HEK293 (cell line): ENCODE measurements at regions not wholly inside any gene's neighbourhood (a gene's known extent, or its start where the extent isn't known, plus 50 kb on each side); places are given as distances from the start of the nearest gene placed in this dataset.

Source experiments
- CTCF ChIA-PET: fragments of 350-600 bp; formaldehyde crosslinking; extraction: SDS; loops from one replicate; lab custom pipeline; 2021; ENCODE audit warnings: antibody characterized with exemption; lab: Yijun Ruan, JAX
- POLR2A ChIA-PET: fragments of 300-600 bp; formaldehyde crosslinking; extraction: SDS; loops from one replicate; lab custom pipeline; 2020; ENCODE audit warnings: antibody characterized with exemption, inconsistent platforms; lab: Yijun Ruan, JAX
- H3K27ac ChIP-seq: fragments of 200-500 bp; sonication (Bioruptor generic); 2 replicates; pipeline ENCODE4 v1.5.1; 2014; ENCODE audit warnings: low read depth, low read length, control low read depth, inconsistent platforms; ENCODE audit errors: extremely low read depth
- H3K36me3 ChIP-seq, 2 experiments: fragments of 200-500 bp in 1 of 2; sonication (Bioruptor generic) in 1 of 2; 1 replicate in 1 of 2; 2 replicates in 1 of 2; pipeline ENCODE4 v1.5.1; 2014 to 2017; ENCODE audit warnings: inconsistent platforms in 2 of 2, low read length in 2 of 2; ENCODE audit not compliant: control insufficient read depth in 2 of 2, insufficient read depth in 1 of 2
- H3K4me1 ChIP-seq: fragments of 200-500 bp; sonication (Bioruptor generic); 2 replicates; pipeline ENCODE4 v1.5.1; 2014; ENCODE audit warnings: mild to moderate bottlenecking, low read length, inconsistent platforms; ENCODE audit not compliant: control insufficient read depth, insufficient read depth
- H3K4me3 ChIP-seq: 2 replicates; pipeline ENCODE4 v1.5.1; 2011; ENCODE audit warnings: low read depth, mild to moderate bottlenecking, control low read depth, low read length, moderate library complexity
- H3K9me3 ChIP-seq: fragments of 200-500 bp; sonication (Bioruptor generic); 2 replicates; pipeline ENCODE4 v1.5.1; 2014; ENCODE audit warnings: low read depth, low read length, inconsistent platforms; ENCODE audit not compliant: control insufficient read depth, insufficient read depth
- BCL11A ChIP-seq: fragments of 450-650 bp; formaldehyde crosslinking; IDR thresholded peaks from 2 replicates; pipeline ENCODE4 v1.5.1; 2016; ENCODE audit warnings: low read depth, missing biosample characterization, missing genetic modification characterization
- GLIS1 ChIP-seq: fragments of 450-650 bp; formaldehyde crosslinking; IDR thresholded peaks from 2 replicates; pipeline ENCODE4 v1.5.1; 2016; ENCODE audit warnings: missing biosample characterization, missing genetic modification characterization
- HOXD13 ChIP-seq: sonication (generic); formaldehyde crosslinking; IDR thresholded peaks from 2 replicates; pipeline ENCODE4 v1.8.0; 2022; ENCODE audit warnings: missing genetic modification reagents, borderline replicate concordance
- KLF10 ChIP-seq: fragments of 450-650 bp; IDR thresholded peaks from 2 replicates; pipeline ENCODE4 v1.5.1; 2018; ENCODE audit warnings: missing biosample characterization, mild to moderate bottlenecking, missing genetic modification characterization
- KLF8 ChIP-seq: fragments of 450-650 bp; formaldehyde crosslinking; IDR thresholded peaks from 2 replicates; pipeline ENCODE4 v1.5.1; 2016; ENCODE audit warnings: missing biosample characterization, missing genetic modification characterization
- SP7 ChIP-seq: fragments of 450-650 bp; formaldehyde crosslinking; IDR thresholded peaks from 2 replicates; pipeline ENCODE4 v1.5.1; 2016; ENCODE audit warnings: missing biosample characterization, missing genetic modification characterization
- ZBTB17 ChIP-seq: fragments of 450-650 bp; formaldehyde crosslinking; IDR thresholded peaks from 2 replicates; pipeline ENCODE4 v1.5.1; 2016; ENCODE audit warnings: missing biosample characterization, missing genetic modification characterization
- ZBTB20 ChIP-seq: fragments of 450-650 bp; formaldehyde crosslinking; IDR thresholded peaks from 2 replicates; pipeline ENCODE4 v1.5.1; 2016; ENCODE audit warnings: missing biosample characterization, missing genetic modification characterization
- ZBTB48 ChIP-seq: fragments of 450-650 bp; formaldehyde crosslinking; IDR thresholded peaks from 2 replicates; pipeline ENCODE4 v1.5.1; 2016; ENCODE audit warnings: missing biosample characterization, missing genetic modification characterization
- ZFP69B ChIP-seq: fragments of 450-650 bp; formaldehyde crosslinking; IDR thresholded peaks from 2 replicates; pipeline ENCODE4 v1.5.1; 2016; ENCODE audit warnings: missing biosample characterization, missing genetic modification characterization
- ZNF133 ChIP-seq: fragments of 450-650 bp; formaldehyde crosslinking; IDR thresholded peaks from 2 replicates; pipeline ENCODE4 v1.5.1; 2016; ENCODE audit warnings: missing biosample characterization, missing genetic modification characterization
- ZNF239 ChIP-seq: fragments of 450-650 bp; formaldehyde crosslinking; IDR thresholded peaks from 2 replicates; pipeline ENCODE4 v1.5.1; 2016; ENCODE audit warnings: missing biosample characterization, missing genetic modification characterization
- ZNF248 ChIP-seq: fragments of 450-650 bp; formaldehyde crosslinking; IDR thresholded peaks from 2 replicates; pipeline ENCODE4 v1.5.1; 2017; ENCODE audit warnings: missing biosample characterization, missing genetic modification characterization
- ZNF302 ChIP-seq: fragments of 450-650 bp; formaldehyde crosslinking; IDR thresholded peaks from 2 replicates; pipeline ENCODE4 v1.5.1; 2016; ENCODE audit warnings: missing biosample characterization, missing genetic modification characterization, low read depth
- ZNF341 ChIP-seq: fragments of 450-650 bp; formaldehyde crosslinking; IDR thresholded peaks from 2 replicates; pipeline ENCODE4; 2016; ENCODE audit warnings: low read depth, missing biosample characterization, missing genetic modification characterization
- ZNF423 ChIP-seq: fragments of 450-650 bp; formaldehyde crosslinking; IDR thresholded peaks from 2 replicates; pipeline ENCODE4 v1.5.1; 2016; ENCODE audit warnings: missing biosample characterization, missing genetic modification characterization
- ZNF510 ChIP-seq: fragments of 450-650 bp; formaldehyde crosslinking; IDR thresholded peaks from 2 replicates; pipeline ENCODE4 v1.5.1; 2018; ENCODE audit warnings: mild to moderate bottlenecking, missing genetic modification characterization, missing biosample characterization; ENCODE audit not compliant: insufficient replicate concordance
- ZNF544 ChIP-seq: fragments of 450-650 bp; formaldehyde crosslinking; IDR thresholded peaks from 2 replicates; pipeline ENCODE4 v1.5.0; 2017; ENCODE audit warnings: missing biosample characterization, missing genetic modification characterization
- ZNF596 ChIP-seq: fragments of 450-650 bp; IDR thresholded peaks from 2 replicates; pipeline ENCODE4 v1.5.0; 2018; ENCODE audit warnings: missing biosample characterization, mild to moderate bottlenecking, missing genetic modification characterization, moderate library complexity
- ZNF624 ChIP-seq: fragments of 450-650 bp; formaldehyde crosslinking; IDR thresholded peaks from 2 replicates; pipeline ENCODE4 v1.5.1; 2017; ENCODE audit warnings: missing biosample characterization, missing genetic modification characterization
- ZSCAN16 ChIP-seq: fragments of 450-650 bp; formaldehyde crosslinking; IDR thresholded peaks from 2 replicates; pipeline ENCODE4 v1.5.1; 2016; ENCODE audit warnings: missing biosample characterization, missing genetic modification characterization
- TF ChIP-seq, protein P1 (sequence below): fragments of 450-650 bp; formaldehyde crosslinking; IDR thresholded peaks from 2 replicates; pipeline ENCODE4 v1.5.1; 2016; ENCODE audit warnings: missing biosample characterization, missing genetic modification characterization, low read depth
- TF ChIP-seq, protein P2 (sequence below): fragments of 450-650 bp; formaldehyde crosslinking; IDR thresholded peaks from 2 replicates; pipeline ENCODE4 v1.5.1; 2016; ENCODE audit warnings: missing biosample characterization, missing genetic modification characterization
- TF ChIP-seq, protein P3 (sequence below): fragments of 450-650 bp; formaldehyde crosslinking; IDR thresholded peaks from 2 replicates; pipeline ENCODE4 v1.5.1; 2016; ENCODE audit warnings: missing biosample characterization, missing genetic modification characterization

DNA sequence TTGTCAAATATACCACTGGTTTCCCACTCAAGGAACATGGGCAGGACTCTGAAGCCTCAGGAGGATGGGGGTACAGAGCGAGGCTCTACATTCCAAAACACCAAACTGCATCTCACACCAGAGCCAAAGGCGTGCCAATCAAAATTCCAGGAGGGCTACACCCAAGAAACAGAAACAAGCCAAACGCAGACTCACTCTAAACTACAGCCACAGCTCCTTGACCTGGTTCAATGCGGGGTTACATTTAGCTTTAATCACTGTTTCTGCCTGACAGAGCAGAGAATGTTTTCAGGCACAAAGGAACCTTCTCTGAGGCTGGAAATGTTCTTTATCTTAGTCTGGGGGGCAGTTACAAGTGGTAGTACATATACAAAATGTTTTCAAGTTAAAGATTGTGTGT is 2121.5 kb upstream of the AGA start (continued):
- no peak for TF ChIP-seq ZFP69B (tag by site-specific recombination)
- TF ChIP-seq, protein P1, sequence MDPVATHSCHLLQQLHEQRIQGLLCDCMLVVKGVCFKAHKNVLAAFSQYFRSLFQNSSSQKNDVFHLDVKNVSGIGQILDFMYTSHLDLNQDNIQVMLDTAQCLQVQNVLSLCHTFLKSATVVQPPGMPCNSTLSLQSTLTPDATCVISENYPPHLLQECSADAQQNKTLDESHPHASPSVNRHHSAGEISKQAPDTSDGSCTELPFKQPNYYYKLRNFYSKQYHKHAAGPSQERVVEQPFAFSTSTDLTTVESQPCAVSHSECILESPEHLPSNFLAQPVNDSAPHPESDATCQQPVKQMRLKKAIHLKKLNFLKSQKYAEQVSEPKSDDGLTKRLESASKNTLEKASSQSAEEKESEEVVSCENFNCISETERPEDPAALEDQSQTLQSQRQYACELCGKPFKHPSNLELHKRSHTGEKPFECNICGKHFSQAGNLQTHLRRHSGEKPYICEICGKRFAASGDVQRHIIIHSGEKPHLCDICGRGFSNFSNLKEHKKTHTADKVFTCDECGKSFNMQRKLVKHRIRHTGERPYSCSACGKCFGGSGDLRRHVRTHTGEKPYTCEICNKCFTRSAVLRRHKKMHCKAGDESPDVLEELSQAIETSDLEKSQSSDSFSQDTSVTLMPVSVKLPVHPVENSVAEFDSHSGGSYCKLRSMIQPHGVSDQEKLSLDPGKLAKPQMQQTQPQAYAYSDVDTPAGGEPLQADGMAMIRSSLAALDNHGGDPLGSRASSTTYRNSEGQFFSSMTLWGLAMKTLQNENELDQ = no peak
- TF ChIP-seq ZBTB20 (tag by site-specific recombination) = no peak

DNA sequence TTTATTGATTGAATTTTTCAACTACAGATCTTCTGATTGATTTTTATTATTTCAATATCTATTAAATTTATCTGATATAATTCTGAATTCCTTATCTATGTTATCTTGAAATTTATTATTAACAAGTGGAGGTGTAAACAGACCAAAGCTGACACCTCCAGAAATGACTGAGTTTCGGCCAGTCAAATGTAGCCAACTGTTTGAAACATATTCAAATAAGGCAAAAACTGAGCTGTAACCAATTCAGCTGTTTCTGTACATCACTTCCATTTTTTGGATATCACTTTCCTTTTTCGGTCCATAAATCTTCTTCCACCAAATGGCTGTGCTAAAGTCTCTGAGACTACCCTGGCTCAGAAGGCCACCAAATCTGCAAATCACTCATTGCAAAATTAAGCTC is 2127.3 kb upstream of the AGA start:
- no peaks in the 10 kb centered on the region for H3K36me3 ChIP-seq
- POLR2A ChIA-PET = no interaction called here
- H3K4me3 ChIP-seq = no peak overlapping the region
- H3K9me3 ChIP-seq = no peaks in the 10 kb centered on the region
- H3K27ac ChIP-seq = no peak overlapping the region
- CTCF ChIA-PET = interaction anchor here (0.6 kb wide), 1 partner anchor 29 kb away, joined by 3 read pairs; no protein-coding TSS in a partner anchor
- no peak for TF ChIP-seq ZNF510 (tag by site-specific recombination)
- TF ChIP-seq SP7 = no peak
- no peak for TF ChIP-seq HOXD13
- TF ChIP-seq ZNF302 = no peak
- no peak for TF ChIP-seq ZNF423 (tag by site-specific recombination)
- TF ChIP-seq ZBTB17 (tag by site-specific recombination) = no peak
- no peak for TF ChIP-seq ZNF248
- no peak for TF ChIP-seq GLIS1 (tag by site-specific recombination)
- no peak for TF ChIP-seq KLF10 (tag by site-specific recombination)
- TF ChIP-seq ZNF341 (tag by site-specific recombination) = no peak
- TF ChIP-seq ZNF596 = no peak
- TF ChIP-seq ZSCAN16 (tag by site-specific recombination) = no peak
- no peak for TF ChIP-seq BCL11A
- no peak for TF ChIP-seq ZNF239 (tag by site-specific recombination)
- TF ChIP-seq ZNF133 (tag by site-specific recombination) = no peak
- TF ChIP-seq KLF8 (tag by site-specific recombination) = no peak
- H3K4me1 ChIP-seq = no peaks in the 10 kb centered on the region

DNA sequence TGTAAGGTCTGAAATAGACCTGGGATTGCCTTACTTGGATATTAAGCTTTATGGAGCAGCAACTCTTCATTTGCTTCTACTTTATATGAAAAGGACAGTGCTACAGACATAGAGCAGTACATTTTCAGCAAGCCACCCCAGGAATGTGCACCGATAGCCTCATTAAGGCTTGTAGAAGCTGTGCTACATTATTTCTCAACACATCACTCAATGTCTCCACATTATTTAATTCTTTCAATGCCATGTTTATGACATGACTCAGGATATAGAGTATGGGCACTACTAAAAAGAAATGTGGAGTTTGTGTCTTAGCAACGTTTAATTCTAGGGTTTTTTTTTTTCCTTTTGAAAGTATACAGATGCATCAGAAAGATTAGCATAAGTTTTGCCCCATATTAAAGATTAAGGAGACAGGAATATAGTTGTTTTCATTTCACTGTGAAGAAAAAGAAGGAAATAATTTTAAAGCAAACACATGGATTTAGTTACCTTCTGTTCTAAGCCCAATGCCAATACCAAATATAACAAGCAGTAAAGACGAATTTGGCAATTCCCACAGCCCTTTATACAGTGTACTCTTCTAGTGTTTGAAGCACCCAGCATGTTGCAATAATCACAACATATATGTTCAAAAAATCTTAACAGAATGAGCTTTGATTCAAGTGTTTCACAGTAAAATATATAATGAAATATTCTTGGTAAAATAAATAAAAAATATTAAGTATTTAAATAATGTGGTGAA is 2140.1 kb upstream of the AGA start:
- H3K4me1 ChIP-seq = no peaks in the 10 kb centered on the region
- ChIA-PET POLR2A (no interaction called here), CTCF (no interaction called here)
- no peak overlapping the region for H3K27ac ChIP-seq
- no peaks in the 10 kb centered on the region for H3K36me3 ChIP-seq
- TF ChIP-seq ZBTB48 (no peak), ZNF544 (no peak), ZNF624 (tag by site-specific recombination) (no peak)
- no peaks in the 10 kb centered on the region for H3K9me3 ChIP-seq
- no peak overlapping the region for H3K4me3 ChIP-seq

DNA sequence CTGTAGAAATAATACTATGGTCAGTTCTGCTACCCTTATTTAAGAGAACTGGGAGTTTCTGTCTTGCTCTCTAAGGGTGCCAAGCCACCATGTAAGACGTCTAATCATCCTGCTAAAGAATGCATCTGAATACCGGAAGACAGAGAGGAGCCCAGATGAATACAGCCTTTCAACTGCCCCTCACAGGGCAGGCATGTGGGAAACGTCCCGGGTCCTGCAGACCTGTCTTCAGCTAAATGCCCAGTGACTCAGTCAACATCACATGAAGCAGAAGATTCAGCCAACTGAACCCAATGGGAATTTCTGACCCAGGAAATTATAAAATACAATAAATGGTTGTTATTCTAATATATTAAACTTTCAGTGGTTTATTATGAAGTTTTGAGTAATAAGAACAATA is 2141.0 kb upstream of the AGA start:
- CTCF ChIA-PET = no interaction called here
- Histone ChIP-seq H3K9me3 (no peaks in the 10 kb centered on the region), H3K4me3 (no peak overlapping the region), H3K27ac (no peak overlapping the region), H3K4me1 (no peaks in the 10 kb centered on the region), H3K36me3 (no peaks in the 10 kb centered on the region)
- POLR2A ChIA-PET = no interaction called here
- TF ChIP-seq, protein P2, sequence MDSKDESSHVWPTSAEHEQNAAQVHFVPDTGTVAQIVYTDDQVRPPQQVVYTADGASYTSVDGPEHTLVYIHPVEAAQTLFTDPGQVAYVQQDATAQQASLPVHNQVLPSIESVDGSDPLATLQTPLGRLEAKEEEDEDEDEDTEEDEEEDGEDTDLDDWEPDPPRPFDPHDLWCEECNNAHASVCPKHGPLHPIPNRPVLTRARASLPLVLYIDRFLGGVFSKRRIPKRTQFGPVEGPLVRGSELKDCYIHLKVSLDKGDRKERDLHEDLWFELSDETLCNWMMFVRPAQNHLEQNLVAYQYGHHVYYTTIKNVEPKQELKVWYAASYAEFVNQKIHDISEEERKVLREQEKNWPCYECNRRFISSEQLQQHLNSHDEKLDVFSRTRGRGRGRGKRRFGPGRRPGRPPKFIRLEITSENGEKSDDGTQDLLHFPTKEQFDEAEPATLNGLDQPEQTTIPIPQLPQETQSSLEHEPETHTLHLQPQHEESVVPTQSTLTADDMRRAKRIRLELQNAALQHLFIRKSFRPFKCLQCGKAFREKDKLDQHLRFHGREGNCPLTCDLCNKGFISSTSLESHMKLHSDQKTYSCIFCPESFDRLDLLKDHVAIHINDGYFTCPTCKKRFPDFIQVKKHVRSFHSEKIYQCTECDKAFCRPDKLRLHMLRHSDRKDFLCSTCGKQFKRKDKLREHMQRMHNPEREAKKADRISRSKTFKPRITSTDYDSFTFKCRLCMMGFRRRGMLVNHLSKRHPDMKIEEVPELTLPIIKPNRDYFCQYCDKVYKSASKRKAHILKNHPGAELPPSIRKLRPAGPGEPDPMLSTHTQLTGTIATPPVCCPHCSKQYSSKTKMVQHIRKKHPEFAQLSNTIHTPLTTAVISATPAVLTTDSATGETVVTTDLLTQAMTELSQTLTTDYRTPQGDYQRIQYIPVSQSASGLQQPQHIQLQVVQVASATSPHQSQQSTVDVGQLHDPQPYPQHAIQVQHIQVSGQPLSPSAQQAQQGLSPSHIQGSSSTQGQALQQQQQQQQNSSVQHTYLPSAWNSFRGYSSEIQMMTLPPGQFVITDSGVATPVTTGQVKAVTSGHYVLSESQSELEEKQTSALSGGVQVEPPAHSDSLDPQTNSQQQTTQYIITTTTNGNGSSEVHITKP (tag by site-specific recombination) = no peak
- TF ChIP-seq, protein P3, sequence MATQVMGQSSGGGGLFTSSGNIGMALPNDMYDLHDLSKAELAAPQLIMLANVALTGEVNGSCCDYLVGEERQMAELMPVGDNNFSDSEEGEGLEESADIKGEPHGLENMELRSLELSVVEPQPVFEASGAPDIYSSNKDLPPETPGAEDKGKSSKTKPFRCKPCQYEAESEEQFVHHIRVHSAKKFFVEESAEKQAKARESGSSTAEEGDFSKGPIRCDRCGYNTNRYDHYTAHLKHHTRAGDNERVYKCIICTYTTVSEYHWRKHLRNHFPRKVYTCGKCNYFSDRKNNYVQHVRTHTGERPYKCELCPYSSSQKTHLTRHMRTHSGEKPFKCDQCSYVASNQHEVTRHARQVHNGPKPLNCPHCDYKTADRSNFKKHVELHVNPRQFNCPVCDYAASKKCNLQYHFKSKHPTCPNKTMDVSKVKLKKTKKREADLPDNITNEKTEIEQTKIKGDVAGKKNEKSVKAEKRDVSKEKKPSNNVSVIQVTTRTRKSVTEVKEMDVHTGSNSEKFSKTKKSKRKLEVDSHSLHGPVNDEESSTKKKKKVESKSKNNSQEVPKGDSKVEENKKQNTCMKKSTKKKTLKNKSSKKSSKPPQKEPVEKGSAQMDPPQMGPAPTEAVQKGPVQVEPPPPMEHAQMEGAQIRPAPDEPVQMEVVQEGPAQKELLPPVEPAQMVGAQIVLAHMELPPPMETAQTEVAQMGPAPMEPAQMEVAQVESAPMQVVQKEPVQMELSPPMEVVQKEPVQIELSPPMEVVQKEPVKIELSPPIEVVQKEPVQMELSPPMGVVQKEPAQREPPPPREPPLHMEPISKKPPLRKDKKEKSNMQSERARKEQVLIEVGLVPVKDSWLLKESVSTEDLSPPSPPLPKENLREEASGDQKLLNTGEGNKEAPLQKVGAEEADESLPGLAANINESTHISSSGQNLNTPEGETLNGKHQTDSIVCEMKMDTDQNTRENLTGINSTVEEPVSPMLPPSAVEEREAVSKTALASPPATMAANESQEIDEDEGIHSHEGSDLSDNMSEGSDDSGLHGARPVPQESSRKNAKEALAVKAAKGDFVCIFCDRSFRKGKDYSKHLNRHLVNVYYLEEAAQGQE (tag by site-specific recombination) = no peak
